ENCODE measurements at regions not wholly inside any gene's neighbourhood (a gene's known extent, or its start where the extent isn't known, plus 50 kb on each side); places are given as distances from the start of the nearest gene placed in this dataset.

DNA sequence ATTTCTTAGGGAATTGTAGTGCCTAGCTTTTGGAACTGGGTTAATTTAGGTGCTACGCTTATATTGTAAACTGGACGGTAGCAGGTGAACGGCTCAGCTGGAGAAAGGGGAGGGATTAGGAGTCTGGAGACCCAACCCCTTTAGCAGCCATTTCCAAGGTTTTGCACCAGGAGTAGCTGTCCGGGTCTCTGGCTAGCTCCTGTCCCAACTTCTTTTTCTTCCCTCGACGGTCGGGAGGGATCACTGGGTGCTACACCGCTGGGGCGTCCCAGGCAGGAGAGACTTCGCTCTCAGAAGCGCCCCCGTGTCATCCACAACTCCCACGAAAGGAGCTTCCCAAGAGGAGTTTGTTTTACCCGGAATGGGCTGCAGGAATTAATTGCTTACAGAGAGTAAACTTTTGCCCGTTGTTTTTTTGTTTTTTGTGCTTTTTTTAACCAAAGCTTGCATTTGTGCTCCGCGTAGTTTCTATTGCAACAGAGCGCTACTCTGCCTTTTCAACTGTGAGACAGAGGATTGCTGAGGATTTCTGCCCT is 1640.9 kb upstream of the C9orf72 start:
- TF ChIP-seq CTCF (IDR thresholded peaks at IDR 0.05): no peak
- no peak for TF ChIP-seq POLR2AphosphoS5 (IDR thresholded peaks at IDR 0.05; ENCODE audit: low read depth, low read length)
